Stimulated activated CD8-positive, alpha-beta memory T cell treated with anti-CD3 and anti-CD28 coated beads, Interleukin-7, amount 100 ng/mL, for 4 hours (primary cell): ENCODE measurements at regions not wholly inside any gene's neighbourhood (a gene's known extent, or its start where the extent isn't known, plus 50 kb on each side); places are given as distances from the start of the nearest gene placed in this dataset.
"Not testable (repeated sequence)": the region's sequence is repeated elsewhere in the genome, so short reads cannot be mapped to it uniquely, and the experiment has no call there.

ENCODE experiments used
- DNase-seq, 2 donors: peaks; one replicate each; pipeline ENCODE4 v3.0.0-alpha.2; 2020; ENCODE audit warnings: low read depth in 2 of 2

GRCh38 chr22:27310966-27311697 is 490.4 kb downstream of the MN1 start:
- no peak for DNase-seq

- DNase-seq = no peak
Observed at GRCh38 chr22:27311698-27312550, 489.6 kb downstream of the MN1 start.

GRCh38 chr22:27312565-27312964 is 489.0 kb downstream of the MN1 start:
- no peak for DNase-seq

- no peak for DNase-seq
Observed at GRCh38 chr22:27312966-27313855, 488.3 kb downstream of the MN1 start.

- no peak for DNase-seq
Observed at GRCh38 chr22:27314276-27314807, 487.2 kb downstream of the MN1 start.

- no peak for DNase-seq
Observed at GRCh38 chr22:27315833-27316232, 485.7 kb downstream of the MN1 start.

- no peak for DNase-seq
Observed at GRCh38 chr22:27317096-27317495, 484.5 kb downstream of the MN1 start.

- DNase-seq = no peak
Observed at GRCh38 chr22:27317971-27318428, 483.6 kb downstream of the MN1 start.

GRCh38 chr22:27318516-27318915 is 483.0 kb downstream of the MN1 start:
- DNase-seq = no peak

GRCh38 chr22:27323661-27324060 is 477.9 kb downstream of the MN1 start:
- no peak for DNase-seq

GRCh38 chr22:27324908-27325307 is 476.6 kb downstream of the MN1 start:
- DNase-seq = not testable (repeated sequence)

GRCh38 chr22:27327497-27327896 is 474.1 kb downstream of the MN1 start:
- no peak for DNase-seq

- DNase-seq = no peak
Observed at GRCh38 chr22:27327981-27328721, 473.4 kb downstream of the MN1 start.

- DNase-seq = no peak
Observed at GRCh38 chr22:27329131-27329850, 472.3 kb downstream of the MN1 start.

GRCh38 chr22:27329966-27330645 is 471.4 kb downstream of the MN1 start:
- no peak for DNase-seq

- DNase-seq = no peak
Observed at GRCh38 chr22:27331526-27332281, 469.9 kb downstream of the MN1 start.

GRCh38 chr22:27335102-27335660 is 466.4 kb downstream of the MN1 start:
- no peak for DNase-seq
